Mesenchymal stem cell (in vitro differentiated cells and primary cell): ENCODE measurements at regions not wholly inside any gene's neighbourhood (a gene's known extent, or its start where the extent isn't known, plus 50 kb on each side); places are given as distances from the start of the nearest gene placed in this dataset. TPM values are rescaled to one million over a fixed set of nuclear protein-coding genes. Genes with fewer than 3 reads are reported as not detected.

ENCODE experiments used
- small RNA-seq: library from polyadenylated mRNA; stranded (forward); fragments of <200 nt; extraction: miRNeasy Mini kit (QIAGEN cat#:217004); gene quantifications from one replicate; pipeline ENCODE3, GENCODE V24; 2013; ENCODE audit warnings: low read depth

Small RNAs in the stretch of these regions (small RNA-seq; reads per million reads assigned to genes)
- gene MIR920 (not detected), gene RN7SL38P (not detected)
